GM19452 (cell line): ENCODE measurements at regions not wholly inside any gene's neighbourhood (a gene's known extent, or its start where the extent isn't known, plus 50 kb on each side); places are given as distances from the start of the nearest gene placed in this dataset.

Source experiments
- ATAC-seq: cut with Tn5 transposase; IDR thresholded peaks from one replicate; pipeline ENCODE4 v1.9.1; 2021; ENCODE audit not compliant: unreplicated experiment

GRCh38 chr4:31585503-31585902 lies 865.3 kb downstream of the PCDH7 start:
- ATAC-seq, result no peak

- no peak for ATAC-seq
Measured at GRCh38 chr4:31592293-31592692, 872.1 kb downstream of the PCDH7 start.

GRCh38 chr4:31595496-31595895 lies 875.3 kb downstream of the PCDH7 start:
- ATAC-seq, result no peak

GRCh38 chr4:31598639-31599038 lies 878.5 kb downstream of the PCDH7 start:
- no peak for ATAC-seq

GRCh38 chr4:31601793-31602192 lies 881.6 kb downstream of the PCDH7 start:
- no peak for ATAC-seq

GRCh38 chr4:31613946-31614623 lies 893.9 kb downstream of the PCDH7 start:
- ATAC-seq, result no peak

- no peak for ATAC-seq
Measured at GRCh38 chr4:31617667-31618066, 897.5 kb downstream of the PCDH7 start.

- no peak for ATAC-seq
Measured at GRCh38 chr4:31620476-31620875, 900.3 kb downstream of the PCDH7 start.

- no peak for ATAC-seq
Measured at GRCh38 chr4:31645236-31645635, 925.1 kb downstream of the PCDH7 start.

GRCh38 chr4:31647786-31648185 lies 927.6 kb downstream of the PCDH7 start:
- no peak for ATAC-seq

- ATAC-seq, result no peak
Measured at GRCh38 chr4:31649878-31650277, 929.7 kb downstream of the PCDH7 start.

GRCh38 chr4:31651541-31651940 lies 931.4 kb downstream of the PCDH7 start:
- no peak for ATAC-seq

GRCh38 chr4:31655328-31655727 lies 935.2 kb downstream of the PCDH7 start:
- no peak for ATAC-seq

GRCh38 chr4:31657859-31658570 lies 937.8 kb downstream of the PCDH7 start:
- ATAC-seq, result no peak

- ATAC-seq, result no peak
Measured at GRCh38 chr4:31660916-31661315, 940.7 kb downstream of the PCDH7 start.

- no peak for ATAC-seq
Measured at GRCh38 chr4:31662951-31663350, 942.8 kb downstream of the PCDH7 start.

GRCh38 chr4:31667686-31668085 lies 947.5 kb downstream of the PCDH7 start:
- ATAC-seq, result no peak

- no peak for ATAC-seq
Measured at GRCh38 chr4:31674313-31674947, 954.3 kb downstream of the PCDH7 start.

GRCh38 chr4:31678356-31678755 lies 958.2 kb downstream of the PCDH7 start:
- ATAC-seq, result no peak

GRCh38 chr4:31682796-31683195 lies 962.6 kb downstream of the PCDH7 start:
- no peak for ATAC-seq

GRCh38 chr4:31687717-31688342 lies 967.7 kb downstream of the PCDH7 start:
- ATAC-seq, result no peak
